GM18511 (cell line): ENCODE measurements at regions not wholly inside any gene's neighbourhood (a gene's known extent, or its start where the extent isn't known, plus 50 kb on each side); places are given as distances from the start of the nearest gene placed in this dataset.
A peak's percentile ranks its signal among the peaks of the same experiment; 100 is the strongest.
"Not testable (repeated sequence)": the region's sequence is repeated elsewhere in the genome, so short reads cannot be mapped to it uniquely, and the experiment has no call there.

Experiments
- ATAC-seq: cut with Tn5 transposase; IDR thresholded peaks from one replicate; pipeline ENCODE4 v1.9.1; 2021; ENCODE audit warnings: mild to moderate bottlenecking, moderate library complexity; ENCODE audit not compliant: unreplicated experiment

DNA sequence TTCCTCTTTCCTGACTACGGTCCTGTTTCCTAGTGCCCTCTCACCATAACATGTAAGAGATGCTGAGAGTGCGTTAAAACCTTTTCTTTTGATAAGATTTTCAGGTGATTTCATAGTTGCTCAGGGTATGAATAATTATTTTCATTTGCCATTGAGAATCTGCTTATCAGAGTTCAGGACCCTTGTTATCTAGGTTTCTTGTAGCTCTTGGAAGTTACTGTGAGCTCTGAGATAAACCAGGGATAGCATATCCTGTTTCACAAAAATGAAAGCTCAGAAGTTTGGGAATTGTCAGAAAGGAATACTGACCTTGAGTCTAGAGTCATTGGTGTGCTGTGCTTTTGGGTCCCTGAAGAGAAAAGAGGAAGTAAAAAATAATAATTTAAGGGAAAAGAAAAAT lies 76.8 kb upstream of the PRKG1 start:
- ATAC-seq: no peak

DNA sequence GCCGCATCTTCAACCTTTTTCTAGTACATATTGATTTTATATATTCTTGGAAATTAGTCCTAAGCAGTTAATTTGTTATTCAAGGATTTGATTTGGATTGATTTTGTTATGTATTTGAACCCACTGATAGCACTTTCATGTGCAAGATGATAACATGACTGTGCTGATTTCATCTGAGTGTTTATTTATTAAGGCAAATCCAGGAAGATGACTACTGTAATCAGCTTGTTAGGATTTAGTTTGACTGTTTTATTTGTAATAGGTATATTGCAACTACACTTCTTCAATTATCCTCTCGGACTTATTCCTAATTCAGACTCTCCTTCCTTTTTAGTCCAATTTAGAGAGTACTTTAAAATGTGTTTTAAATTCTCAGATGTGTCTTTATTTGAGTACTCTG lies 75.1 kb upstream of the PRKG1 start:
- no peak for ATAC-seq

DNA sequence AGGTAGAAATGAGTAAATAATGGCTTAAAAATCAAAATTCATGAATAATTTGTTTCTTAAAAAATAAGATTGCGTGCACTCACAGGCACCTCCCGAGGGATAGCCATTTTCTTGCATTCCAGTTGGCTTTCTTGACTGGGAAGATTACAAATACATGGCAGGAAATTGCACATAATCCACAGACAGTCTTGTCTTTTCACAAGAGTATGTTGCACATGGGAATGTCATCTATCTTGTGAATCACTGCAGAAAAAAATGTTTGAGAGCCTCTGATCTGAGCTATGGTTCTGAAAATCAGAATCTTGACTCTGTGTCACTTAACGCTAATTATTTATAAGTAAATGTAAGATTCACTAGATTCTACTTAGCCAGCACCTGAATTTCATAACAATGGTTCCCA lies 74.1 kb upstream of the PRKG1 start:
- ATAC-seq: no peak

DNA sequence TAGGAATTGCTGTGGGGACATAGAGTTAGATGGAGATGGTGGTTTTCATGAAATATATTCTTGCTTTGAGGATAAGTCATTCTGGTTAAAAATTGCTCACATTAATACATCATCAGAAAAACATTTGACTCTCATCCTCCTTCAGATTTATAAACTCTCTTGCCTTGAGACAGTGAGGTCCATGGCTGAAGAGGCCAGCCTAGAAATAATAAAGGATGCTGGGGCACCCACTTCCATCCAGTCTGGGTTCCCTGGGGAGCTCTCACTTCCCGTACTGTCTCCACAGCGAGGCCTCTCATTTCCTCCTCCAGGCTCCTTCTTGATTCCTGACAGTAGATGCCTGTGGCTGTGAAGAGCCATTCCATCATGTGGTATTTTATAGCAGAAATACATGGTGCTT lies 73.3 kb upstream of the PRKG1 start:
- no peak for ATAC-seq

DNA sequence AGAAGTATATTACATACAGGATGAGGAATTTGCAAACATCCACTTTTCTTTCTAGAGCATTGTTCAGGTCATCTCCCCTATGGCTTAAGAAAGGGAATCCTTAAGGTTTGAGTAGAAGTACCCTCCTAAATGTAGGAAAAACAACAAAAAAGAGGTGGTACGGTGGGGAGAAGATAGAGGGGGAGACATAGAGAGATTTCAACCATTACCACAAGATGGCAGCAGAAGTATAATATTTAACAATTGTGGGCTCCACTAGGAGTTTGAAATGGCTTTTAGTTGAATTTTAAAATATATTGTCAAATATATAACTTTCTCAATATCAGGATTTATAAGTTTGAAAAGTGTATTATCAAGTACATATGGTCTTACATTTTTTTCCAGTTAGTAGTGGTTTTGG lies 72.7 kb upstream of the PRKG1 start:
- peak; percentile 75 for ATAC-seq

DNA sequence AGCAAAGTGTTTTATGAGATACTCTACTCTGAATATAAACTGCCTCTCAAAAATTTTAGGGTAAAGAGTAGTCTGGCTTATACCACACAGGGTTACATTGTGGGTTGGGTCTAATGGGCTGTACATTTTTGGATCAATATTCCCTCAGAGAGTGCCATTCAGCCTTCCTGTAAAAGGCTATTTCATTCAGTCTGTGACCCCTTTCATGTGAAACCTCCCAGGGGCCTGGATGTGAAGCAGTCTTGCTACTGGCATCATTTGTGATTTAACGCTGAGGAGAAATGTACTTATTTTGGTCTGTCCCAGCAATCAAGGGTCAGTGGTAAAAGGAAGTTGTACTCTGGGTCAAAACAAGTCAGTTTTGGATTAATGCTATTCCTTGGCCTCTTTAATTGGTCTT lies 71.8 kb upstream of the PRKG1 start:
- no peak for ATAC-seq

DNA sequence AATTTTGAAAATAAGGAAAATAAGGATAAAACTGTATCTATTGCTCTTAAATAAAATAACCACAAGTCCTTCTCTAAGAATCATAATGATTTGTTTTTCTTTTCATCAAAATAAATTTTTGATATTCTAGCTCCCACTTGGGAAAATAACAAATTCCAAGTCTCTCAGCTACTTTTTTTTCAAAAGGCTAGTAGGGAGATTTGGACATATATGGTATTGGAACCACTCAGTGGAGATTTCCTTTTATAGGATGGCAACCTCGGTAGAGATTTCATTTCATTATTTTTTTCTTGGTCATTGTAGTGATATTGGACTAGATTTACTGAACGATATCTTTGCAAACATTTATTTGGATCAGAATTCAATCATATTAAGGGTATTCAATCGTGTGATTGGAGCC lies 69.5 kb upstream of the PRKG1 start:
- no peak for ATAC-seq

DNA sequence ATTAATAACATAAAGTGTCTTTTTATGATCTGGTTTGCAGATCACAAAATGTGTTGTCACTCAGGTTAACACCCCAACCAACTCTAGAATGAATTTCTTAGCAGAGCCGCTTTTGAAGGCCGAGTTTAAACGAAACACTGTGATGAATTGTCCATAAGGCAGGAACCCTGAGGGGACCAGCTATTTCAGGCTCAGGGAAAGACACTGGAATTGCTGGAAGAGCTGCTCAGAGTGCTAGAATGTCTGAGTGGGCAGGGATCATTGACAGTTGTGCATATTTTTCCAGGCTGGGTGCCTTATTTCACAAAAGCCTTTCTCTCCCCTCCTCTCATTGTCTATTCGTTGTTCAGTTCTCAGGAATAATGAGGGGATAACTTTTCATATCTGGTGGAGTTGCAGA lies 68.7 kb upstream of the PRKG1 start:
- ATAC-seq: no peak

DNA sequence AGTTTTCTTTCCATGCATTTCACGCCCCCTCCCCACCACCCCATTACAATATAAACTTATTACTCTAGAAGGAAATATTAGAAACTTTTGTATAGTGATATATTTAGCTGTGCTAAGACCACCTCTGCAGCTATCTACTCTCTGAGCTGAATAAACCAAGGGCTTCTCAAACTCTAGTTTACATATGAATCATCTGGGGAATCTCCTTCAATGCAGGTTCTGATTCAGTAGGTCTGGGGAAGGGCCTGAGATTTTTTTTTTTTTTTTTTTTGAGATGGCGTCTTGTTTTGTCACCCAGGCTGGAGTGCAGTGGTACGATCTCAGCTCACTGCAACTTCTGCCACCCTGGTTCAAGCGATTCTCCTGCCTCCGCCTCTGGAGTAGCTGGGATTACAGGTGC lies 67.6 kb upstream of the PRKG1 start:
- ATAC-seq: no peak

DNA sequence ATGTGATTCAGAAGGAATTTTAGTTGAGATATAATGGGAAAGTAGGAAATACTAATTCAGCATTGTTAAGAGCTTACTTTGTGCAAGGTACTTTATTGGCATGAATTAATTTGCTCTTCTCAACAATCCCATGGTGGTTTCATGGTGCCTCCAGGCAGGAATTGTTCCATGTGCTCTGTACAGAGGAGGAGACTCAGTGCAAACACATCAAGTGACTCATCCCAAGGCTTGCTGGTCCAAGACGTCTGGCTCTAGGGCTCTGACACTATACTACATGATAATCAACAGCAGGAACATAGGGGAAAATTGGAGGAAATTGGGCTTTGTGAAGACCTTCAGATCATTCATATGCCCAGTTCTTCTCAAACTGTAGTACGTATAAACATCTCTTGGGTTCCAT lies 66.5 kb upstream of the PRKG1 start:
- ATAC-seq: no peak

DNA sequence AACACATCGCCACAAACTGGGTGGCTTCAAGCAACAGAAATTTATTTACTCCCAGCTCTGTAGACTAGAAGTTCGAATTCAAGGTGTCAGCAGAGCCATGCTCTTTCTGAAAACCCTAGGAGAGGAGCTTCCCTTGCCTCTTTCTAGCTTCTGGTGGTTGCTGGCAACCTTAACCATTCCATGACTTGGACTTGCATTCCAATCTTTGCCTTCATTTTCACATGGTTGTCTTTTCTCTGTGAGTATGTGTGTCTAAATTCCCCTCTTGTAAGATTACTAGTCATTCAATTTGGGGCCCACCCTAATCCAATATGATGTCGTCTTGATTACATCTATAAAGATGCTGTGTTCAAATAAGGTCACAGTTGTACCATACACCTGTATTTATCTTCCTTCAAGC lies 65.9 kb upstream of the PRKG1 start:
- no peak for ATAC-seq

DNA sequence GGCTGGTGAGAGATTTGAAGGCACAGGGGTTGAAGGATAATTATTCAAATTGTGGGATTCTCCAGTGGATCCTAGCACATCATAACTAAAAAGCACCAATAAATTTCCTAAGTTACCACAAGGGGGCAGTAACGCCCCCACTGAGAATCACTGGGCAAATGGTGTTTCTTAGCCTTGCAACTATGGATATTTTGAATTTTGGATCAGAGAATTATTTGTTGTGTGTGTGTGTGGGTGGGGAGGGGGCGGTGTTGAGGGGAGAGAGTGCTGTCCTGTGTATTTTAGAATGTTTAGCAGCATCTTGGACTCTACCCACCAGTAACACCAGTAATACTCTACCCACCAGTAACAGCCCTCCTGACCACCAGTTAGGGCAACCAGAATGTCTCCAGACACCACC lies 63.3 kb upstream of the PRKG1 start:
- no peak for ATAC-seq

DNA sequence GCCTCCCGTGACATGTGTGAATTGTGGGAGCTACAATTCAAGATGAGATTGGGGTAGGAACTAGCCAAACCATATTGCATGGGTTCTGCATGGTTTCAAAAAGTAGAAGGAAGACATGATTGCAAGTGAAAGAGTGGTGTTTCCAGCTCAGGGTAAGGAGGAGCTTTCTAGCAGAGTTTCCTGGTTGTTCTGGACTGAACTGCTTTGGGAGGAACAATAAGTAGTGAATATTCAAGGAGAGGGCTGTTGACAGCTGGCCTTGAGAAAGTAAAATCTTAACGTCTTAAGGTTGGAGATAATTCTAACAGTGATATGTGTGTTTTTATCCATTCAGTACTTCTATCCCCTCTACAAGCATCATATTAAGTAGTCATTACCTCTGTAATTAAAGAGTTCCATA lies 62.2 kb upstream of the PRKG1 start:
- no peak for ATAC-seq

DNA sequence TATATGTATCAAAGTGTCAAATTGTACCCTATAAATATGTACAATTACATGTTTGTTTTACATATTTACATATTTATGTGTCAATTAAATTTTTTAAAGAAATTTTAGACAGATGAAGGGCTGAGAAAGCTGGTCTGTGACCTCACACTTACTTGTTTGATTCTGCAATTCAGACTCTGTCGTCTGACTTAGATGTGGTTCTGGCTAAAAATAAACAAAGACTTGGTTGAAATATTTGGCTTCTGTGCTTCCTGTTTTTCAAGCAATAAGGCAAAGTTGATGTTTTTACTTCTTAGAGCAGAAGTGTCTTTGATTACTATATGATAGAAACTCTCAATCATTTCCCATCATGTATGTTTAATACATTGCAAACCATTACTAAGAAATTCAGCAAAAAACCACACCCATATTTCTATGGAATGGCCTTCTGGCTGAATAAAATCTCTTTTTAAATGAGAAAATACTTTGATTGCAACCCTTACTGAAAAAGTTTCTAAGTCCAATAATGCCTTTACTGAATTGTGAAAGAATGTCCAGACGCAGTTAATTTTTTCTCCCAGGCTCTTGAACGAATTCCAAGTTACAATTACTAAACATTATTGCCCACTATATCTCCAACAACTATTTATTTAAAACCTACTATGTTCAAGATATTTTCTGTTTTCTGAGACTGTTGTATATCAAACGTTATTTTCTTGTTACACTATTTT lies 59.5 kb upstream of the PRKG1 start:
- no peak for ATAC-seq

DNA sequence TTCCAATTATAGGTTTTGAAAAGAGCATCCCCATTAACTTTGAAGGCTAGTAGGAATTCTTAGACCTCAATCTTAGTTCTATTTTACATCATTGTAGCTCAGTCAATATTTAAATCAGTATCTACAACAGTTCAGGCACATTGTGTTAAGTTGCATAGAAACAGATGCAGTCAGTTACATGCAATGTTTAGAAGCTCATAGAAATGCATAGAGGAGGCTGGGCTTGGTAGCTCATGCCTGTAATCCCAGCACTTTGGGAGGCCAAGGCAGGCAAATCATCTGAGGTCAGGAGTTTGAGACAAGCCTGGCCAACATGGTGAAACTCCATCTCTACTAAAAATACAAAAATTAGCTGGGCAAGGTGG lies 58.9 kb upstream of the PRKG1 start:
- ATAC-seq: not testable (repeated sequence)

DNA sequence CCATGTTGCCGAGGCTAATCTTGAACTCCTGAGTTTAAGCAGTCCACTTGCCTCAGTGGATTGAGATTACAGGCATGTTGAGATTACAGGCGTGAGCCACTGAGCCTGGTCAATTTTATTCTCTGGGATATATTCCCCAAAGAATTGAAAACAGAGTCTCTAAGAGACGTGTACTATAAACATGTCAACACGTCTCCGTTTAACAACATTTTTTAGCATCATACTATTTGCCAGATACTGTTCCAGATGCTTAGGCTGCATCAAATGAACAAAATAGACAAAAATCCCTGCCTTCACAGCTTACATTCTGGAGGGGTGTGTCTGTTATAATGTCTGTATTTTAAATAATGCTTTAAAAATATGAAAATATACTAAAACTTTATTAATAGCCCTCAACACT lies 54.1 kb upstream of the PRKG1 start:
- no peak for ATAC-seq

DNA sequence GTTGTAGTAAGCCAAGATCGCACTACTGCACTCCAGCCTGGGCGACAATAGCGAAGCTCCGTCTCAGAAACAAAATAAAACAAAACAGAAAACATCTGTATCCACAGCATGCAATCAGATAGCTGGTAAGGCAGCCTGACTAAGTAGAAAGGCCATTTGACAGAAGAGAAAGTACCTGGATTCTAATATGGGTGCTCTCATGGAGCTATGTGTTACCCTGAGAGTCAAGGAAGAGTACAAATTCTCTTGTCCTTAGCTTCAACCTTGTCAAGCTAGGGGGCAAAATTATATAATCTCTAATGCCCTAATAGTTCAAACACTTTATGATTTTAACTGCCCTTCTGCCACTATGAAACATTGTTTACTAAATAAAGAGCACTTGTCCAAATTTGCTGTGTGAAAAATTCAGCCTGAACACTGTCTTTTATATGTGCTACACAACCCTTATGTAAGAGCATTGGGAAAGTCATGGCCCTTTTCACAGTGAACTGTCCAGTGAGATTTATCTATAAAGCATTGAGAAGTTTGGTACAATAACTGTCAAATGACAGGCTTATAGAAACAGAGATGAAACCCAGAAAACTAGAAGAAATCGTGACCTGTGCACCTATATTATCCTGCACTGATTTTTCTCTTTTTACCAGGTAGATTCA lies 51.2 kb upstream of the PRKG1 start:
- no peak for ATAC-seq

DNA sequence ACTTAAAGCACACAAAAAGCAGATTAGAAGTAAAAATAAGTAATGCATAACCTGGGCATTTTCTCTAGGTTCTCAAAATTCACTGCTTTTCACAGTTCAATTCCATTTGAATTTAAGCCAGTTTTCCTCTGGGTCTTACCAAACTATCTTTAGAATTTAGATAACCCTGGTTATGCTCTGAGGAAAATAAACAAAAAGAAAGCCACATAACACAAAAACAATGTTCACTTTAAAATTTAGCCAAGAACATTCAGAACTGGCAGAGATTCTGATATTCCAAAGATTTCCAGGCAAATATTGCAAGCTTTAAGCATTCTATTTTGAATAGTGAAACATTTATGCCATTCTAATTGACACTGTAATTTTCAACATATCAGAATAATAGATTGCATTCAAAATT lies 50.7 kb upstream of the PRKG1 start:
- no peak for ATAC-seq
